GM21360 (cell line): ENCODE measurements at regions not wholly inside any gene's neighbourhood (a gene's known extent, or its start where the extent isn't known, plus 50 kb on each side); places are given as distances from the start of the nearest gene placed in this dataset.
"Not testable (repeated sequence)": the region's sequence is repeated elsewhere in the genome, so short reads cannot be mapped to it uniquely, and the experiment has no call there.

ENCODE experiments used
- ATAC-seq: cut with Tn5 transposase; IDR thresholded peaks from one replicate; pipeline ENCODE4 v1.9.1; 2021; ENCODE audit warnings: mild to moderate bottlenecking, moderate library complexity; ENCODE audit not compliant: unreplicated experiment

GRCh38 chr1:30517241-30517640, 206.1 kb downstream of the MATN1 start:
- not testable (repeated sequence) for ATAC-seq

GRCh38 chr1:30516485-30516858, 206.9 kb downstream of the MATN1 start:
- ATAC-seq, result no peak

- no peak for ATAC-seq
Measured at GRCh38 chr1:30515755-30516484, 207.5 kb downstream of the MATN1 start.

- no peak for ATAC-seq
Measured at GRCh38 chr1:30514945-30515344, 208.4 kb downstream of the MATN1 start.

GRCh38 chr1:30514137-30514654, 209.2 kb downstream of the MATN1 start:
- no peak for ATAC-seq

- no peak for ATAC-seq
Measured at GRCh38 chr1:30513396-30514136, 209.8 kb downstream of the MATN1 start.

GRCh38 chr1:30512914-30513265, 210.5 kb downstream of the MATN1 start:
- no peak for ATAC-seq

- ATAC-seq, result no peak
Measured at GRCh38 chr1:30511991-30512913, 211.1 kb downstream of the MATN1 start.

- ATAC-seq, result no peak
Measured at GRCh38 chr1:30511563-30511962, 211.8 kb downstream of the MATN1 start.

GRCh38 chr1:30511106-30511505, 212.3 kb downstream of the MATN1 start:
- no peak for ATAC-seq

- no peak for ATAC-seq
Measured at GRCh38 chr1:30509670-30510069, 213.7 kb downstream of the MATN1 start.

GRCh38 chr1:30508611-30509010, 214.8 kb downstream of the MATN1 start:
- no peak for ATAC-seq

GRCh38 chr1:30508175-30508448, 215.3 kb downstream of the MATN1 start:
- ATAC-seq, result no peak

- ATAC-seq, result no peak
Measured at GRCh38 chr1:30507401-30508174, 215.8 kb downstream of the MATN1 start.

GRCh38 chr1:30507016-30507312, 216.4 kb downstream of the MATN1 start:
- ATAC-seq, result no peak

- ATAC-seq, result no peak
Measured at GRCh38 chr1:30506291-30507015, 216.9 kb downstream of the MATN1 start.

- ATAC-seq, result no peak
Measured at GRCh38 chr1:30505853-30506252, 217.5 kb downstream of the MATN1 start.

- no peak for ATAC-seq
Measured at GRCh38 chr1:30492451-30492850, 230.9 kb downstream of the MATN1 start.

- ATAC-seq, result no peak
Measured at GRCh38 chr1:30491831-30492230, 231.6 kb downstream of the MATN1 start.

- no peak for ATAC-seq
Measured at GRCh38 chr1:30490554-30491053, 232.8 kb downstream of the MATN1 start.
